NB4 (cell line): ENCODE measurements at regions not wholly inside any gene's neighbourhood (a gene's known extent, or its start where the extent isn't known, plus 50 kb on each side); places are given as distances from the start of the nearest gene placed in this dataset.

ENCODE experiments used
- DNase-seq: peaks from one replicate; pipeline ENCODE4 v3.0.0; 2010; ENCODE audit warnings: low read depth
- H3K4me3 ChIP-seq: one replicate; pipeline ENCODE4 v1.5.1; 2011; ENCODE audit warnings: mild to moderate bottlenecking, low read depth, low read length, moderate library complexity
- CTCF ChIP-seq: IDR thresholded peaks from one replicate; pipeline ENCODE4 v1.5.1; 2012; ENCODE audit warnings: low read depth, low read length
- MAX ChIP-seq: IDR thresholded peaks from 2 replicates; pipeline ENCODE4 v1.6.1; 2011; ENCODE audit warnings: low read depth, low read length
- MYC ChIP-seq: IDR thresholded peaks from 2 replicates; pipeline ENCODE4 v1.6.1; 2011; ENCODE audit warnings: low read depth, low read length
- POLR2A ChIP-seq: IDR thresholded peaks from 2 replicates; pipeline ENCODE4 v1.6.1; 2011; ENCODE audit warnings: mild to moderate bottlenecking; ENCODE audit not compliant: insufficient read length; ENCODE audit errors: extremely low read depth

GRCh38 chr10:2620827-2621521 is 446.4 kb upstream of the PFKP start:
- no peak overlapping the region for H3K4me3 ChIP-seq
- TF ChIP-seq POLR2A (no peak), MAX (no peak)
- peak; percentile 1 for DNase-seq

- no peak for TF ChIP-seq POLR2A
- no peak for TF ChIP-seq CTCF
- TF ChIP-seq MAX: no peak
- TF ChIP-seq MYC: no peak
- no peak overlapping the region for H3K4me3 ChIP-seq
- no peak for DNase-seq
Observed at GRCh38 chr10:2619916-2620315, 447.4 kb upstream of the PFKP start.

GRCh38 chr10:2619472-2619871 is 447.9 kb upstream of the PFKP start:
- DNase-seq: peak; percentile 47
- peak; percentile 48 for TF ChIP-seq CTCF
- no peak for TF ChIP-seq MAX

GRCh38 chr10:2618690-2619089 is 448.7 kb upstream of the PFKP start:
- H3K4me3 ChIP-seq: no peak overlapping the region
- no peak for DNase-seq
- TF ChIP-seq CTCF: no peak
- TF ChIP-seq MYC: no peak
- TF ChIP-seq MAX: no peak
- TF ChIP-seq POLR2A: no peak

More at GRCh38 chr10:2619472-2619871, 447.9 kb upstream of the PFKP start:
- H3K4me3 ChIP-seq: no peak overlapping the region

- no peak for DNase-seq
- no peak for TF ChIP-seq MYC
- TF ChIP-seq CTCF: no peak
- TF ChIP-seq POLR2A: no peak
- no peak for TF ChIP-seq MAX
- H3K4me3 ChIP-seq: no peak overlapping the region
Observed at GRCh38 chr10:2616215-2616614, 451.1 kb upstream of the PFKP start.

GRCh38 chr10:2611603-2612002 is 455.7 kb upstream of the PFKP start:
- DNase-seq: no peak
- TF ChIP-seq POLR2A (no peak), CTCF (no peak), MYC (no peak)
- H3K4me3 ChIP-seq: no peak overlapping the region
